Tibial nerve (tissue), 4 donors: ENCODE measurements at regions not wholly inside any gene's neighbourhood (a gene's known extent, or its start where the extent isn't known, plus 50 kb on each side); places are given as distances from the start of the nearest gene placed in this dataset.

Source experiments
- CTCF ChIP-seq, 5 experiments: fragments of 200-600 bp in 3 of 5; fragments of 450-650 bp in 2 of 5; sonication (generic) in 3 of 5; IDR thresholded peaks; one replicate each; pipeline ENCODE4 v1.5.1; 2016 to 2019; ENCODE audit warnings: antibody characterized with exemption in 5 of 5, mild to moderate bottlenecking in 3 of 5, moderate library complexity in 2 of 5
- EP300 ChIP-seq, 2 donors: sonication (generic); formaldehyde crosslinking; IDR thresholded peaks; one replicate each; pipeline ENCODE4 v1.6.1; 2017; ENCODE audit warnings: antibody characterized with exemption in 2 of 2, mild to moderate bottlenecking in 1 of 2
- POLR2A ChIP-seq, 2 donors: fragments of 450-650 bp; IDR thresholded peaks; one replicate each; pipeline ENCODE4 v1.6.1; 2017; ENCODE audit warnings: antibody characterized with exemption in 2 of 2, mild to moderate bottlenecking in 2 of 2, moderate library complexity in 2 of 2

GRCh38 chr5:74185599-74185998 lies 454.9 kb downstream of the ENC1 start:
- TF ChIP-seq POLR2A (IDR thresholded peaks at IDR 0.05) (no peak), CTCF (IDR thresholded peaks at IDR 0.05) (no peak), EP300 (IDR thresholded peaks at IDR 0.05) (peak in 1 of 2 donors; percentile 13)
